ENCODE measurements at regions not wholly inside any gene's neighbourhood (a gene's known extent, or its start where the extent isn't known, plus 50 kb on each side); places are given as distances from the start of the nearest gene placed in this dataset.

DNA sequence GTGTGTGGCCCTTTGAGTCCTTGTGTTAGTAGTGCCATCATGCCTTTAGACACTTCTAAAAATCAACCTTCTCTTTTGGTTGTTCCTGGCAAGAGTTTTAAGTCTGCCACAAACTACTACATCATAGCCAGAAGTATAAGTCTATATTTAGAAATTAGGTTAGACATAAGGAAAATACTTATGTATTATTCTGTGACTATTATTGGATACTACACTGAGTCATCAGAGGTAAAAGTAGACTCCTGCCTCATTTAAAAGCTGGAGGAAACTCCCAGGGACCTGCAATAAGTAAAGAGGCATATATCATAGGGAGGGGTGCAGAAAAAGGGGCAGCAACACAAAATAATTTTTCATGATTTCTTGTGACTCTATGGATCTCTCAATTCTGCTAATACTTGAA, 99.4 kb upstream of the OSR1 start:
- peaks cover 0 to 10% of the 10 kb centered on the region in 2 donors for H3K9me3 ChIP-seq
- H3K4me1 ChIP-seq, result peaks cover 0 to 3% of the 10 kb centered on the region in 2 donors
- H3K36me3 ChIP-seq, result no peaks in the 10 kb centered on the region
- H3K4me3 ChIP-seq, result no peak overlapping the region
- intact Hi-C loops (cut with DNase I), result no loop called here
- no peaks in the 10 kb centered on the region for H3K27me3 ChIP-seq
- DNase-seq (ENCODE audit: low spot score in 2 of 2), result no peak
- H3K27ac ChIP-seq, result no peak overlapping the region
- TF ChIP-seq, protein P1, sequence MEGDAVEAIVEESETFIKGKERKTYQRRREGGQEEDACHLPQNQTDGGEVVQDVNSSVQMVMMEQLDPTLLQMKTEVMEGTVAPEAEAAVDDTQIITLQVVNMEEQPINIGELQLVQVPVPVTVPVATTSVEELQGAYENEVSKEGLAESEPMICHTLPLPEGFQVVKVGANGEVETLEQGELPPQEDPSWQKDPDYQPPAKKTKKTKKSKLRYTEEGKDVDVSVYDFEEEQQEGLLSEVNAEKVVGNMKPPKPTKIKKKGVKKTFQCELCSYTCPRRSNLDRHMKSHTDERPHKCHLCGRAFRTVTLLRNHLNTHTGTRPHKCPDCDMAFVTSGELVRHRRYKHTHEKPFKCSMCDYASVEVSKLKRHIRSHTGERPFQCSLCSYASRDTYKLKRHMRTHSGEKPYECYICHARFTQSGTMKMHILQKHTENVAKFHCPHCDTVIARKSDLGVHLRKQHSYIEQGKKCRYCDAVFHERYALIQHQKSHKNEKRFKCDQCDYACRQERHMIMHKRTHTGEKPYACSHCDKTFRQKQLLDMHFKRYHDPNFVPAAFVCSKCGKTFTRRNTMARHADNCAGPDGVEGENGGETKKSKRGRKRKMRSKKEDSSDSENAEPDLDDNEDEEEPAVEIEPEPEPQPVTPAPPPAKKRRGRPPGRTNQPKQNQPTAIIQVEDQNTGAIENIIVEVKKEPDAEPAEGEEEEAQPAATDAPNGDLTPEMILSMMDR (IDR thresholded peaks at IDR 0.05), result no peak

DNA sequence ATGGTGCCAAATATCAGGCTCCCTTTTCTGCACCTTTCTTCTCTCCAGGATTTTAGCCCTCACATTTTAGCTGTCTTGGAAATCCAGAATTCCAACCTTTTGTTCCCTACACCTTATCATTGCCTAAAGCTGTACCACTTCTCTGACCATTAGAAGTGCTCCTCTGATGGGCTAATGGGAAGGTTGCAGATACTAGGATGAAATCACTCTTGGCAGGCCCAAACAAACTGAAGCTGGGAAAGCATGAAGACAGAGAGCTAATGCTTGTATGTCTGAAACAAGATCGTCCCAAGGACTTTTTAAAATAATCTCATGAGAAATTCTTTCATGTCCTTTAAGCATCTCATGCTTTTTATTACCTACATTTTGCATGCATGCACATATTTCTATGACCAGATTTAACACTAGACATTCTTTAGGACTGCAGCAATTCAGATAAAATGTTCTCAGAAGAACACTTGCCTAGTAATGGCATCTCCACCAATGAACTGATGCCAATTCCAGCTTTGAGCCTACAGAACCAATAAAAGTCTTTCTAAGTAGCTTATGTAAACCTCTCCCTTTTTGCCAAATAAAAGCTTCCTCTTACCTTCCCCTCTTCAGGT, 98.4 kb upstream of the OSR1 start:
- TF ChIP-seq, protein P1 (IDR thresholded peaks at IDR 0.05), result no peak
- Histone ChIP-seq H3K36me3 (no peaks in the 10 kb centered on the region), H3K27me3 (no peaks in the 10 kb centered on the region), H3K27ac (no peak overlapping the region), H3K9me3 (peaks cover 0 to 10% of the 10 kb centered on the region in 2 donors), H3K4me3 (no peak overlapping the region), H3K4me1 (peaks cover 0 to 3% of the 10 kb centered on the region in 2 donors)
- DNase-seq (ENCODE audit: low spot score in 2 of 2), result no peak
- intact Hi-C loops (cut with DNase I), result no loop called here

DNA sequence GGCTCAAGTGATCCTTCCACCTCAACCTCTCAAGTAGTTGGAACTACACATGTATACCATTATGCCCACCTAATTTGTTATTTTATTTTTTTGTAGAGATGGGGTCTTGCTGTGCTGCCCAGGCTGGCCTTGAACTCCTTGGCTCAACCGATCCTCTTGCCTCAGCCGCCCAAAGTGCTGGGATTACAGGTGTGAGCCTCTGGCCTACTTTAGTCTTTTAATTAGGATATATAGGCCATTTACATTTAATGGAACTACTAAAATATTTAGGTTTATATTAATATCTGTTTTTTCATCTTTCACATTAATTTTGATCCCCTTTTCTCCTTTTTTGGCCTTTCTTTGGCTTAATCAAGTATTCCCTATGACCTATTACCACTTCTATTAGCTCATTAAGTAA, 95.7 kb upstream of the OSR1 start:
- Histone ChIP-seq H3K36me3 (no peaks in the 10 kb centered on the region), H3K9me3 (peaks cover 0 to 10% of the 10 kb centered on the region in 2 donors), H3K4me1 (peaks cover 0 to 3% of the 10 kb centered on the region in 2 donors), H3K27me3 (no peaks in the 10 kb centered on the region), H3K27ac (no peak overlapping the region), H3K4me3 (no peak overlapping the region)
- intact Hi-C loops (cut with DNase I), result no loop called here
- DNase-seq (ENCODE audit: low spot score in 2 of 2), result no peak
- TF ChIP-seq, protein P1 (IDR thresholded peaks at IDR 0.05), result no peak

DNA sequence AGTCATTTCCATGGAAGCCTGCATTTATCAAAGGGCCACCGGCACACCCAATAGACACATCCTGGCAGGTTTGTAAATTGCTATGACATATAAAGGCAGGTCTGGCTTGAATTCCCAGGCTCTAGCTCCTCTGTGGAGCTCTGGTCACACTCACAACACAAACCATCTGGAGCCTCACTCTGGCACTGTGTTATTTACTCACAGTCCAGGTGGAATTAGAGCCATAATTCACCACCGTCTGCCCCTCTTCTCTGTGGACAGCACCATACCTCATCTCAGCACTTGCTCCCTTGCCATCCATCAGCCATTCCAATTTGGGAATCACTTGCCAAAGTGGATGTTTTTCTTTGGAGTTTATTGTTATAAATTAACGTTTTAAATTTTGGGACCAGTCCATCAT, 84.3 kb upstream of the OSR1 start:
- Histone ChIP-seq H3K36me3 (no peaks in the 10 kb centered on the region), H3K4me3 (no peak overlapping the region), H3K9me3 (no peaks in the 10 kb centered on the region), H3K27ac (no peak overlapping the region), H3K4me1 (no peaks in the 10 kb centered on the region), H3K27me3 (no peaks in the 10 kb centered on the region)
- no peak for DNase-seq (ENCODE audit: low spot score in 2 of 2)
- intact Hi-C loops (cut with DNase I), result no loop called here
- TF ChIP-seq, protein P1 (IDR thresholded peaks at IDR 0.05), result no peak

DNA sequence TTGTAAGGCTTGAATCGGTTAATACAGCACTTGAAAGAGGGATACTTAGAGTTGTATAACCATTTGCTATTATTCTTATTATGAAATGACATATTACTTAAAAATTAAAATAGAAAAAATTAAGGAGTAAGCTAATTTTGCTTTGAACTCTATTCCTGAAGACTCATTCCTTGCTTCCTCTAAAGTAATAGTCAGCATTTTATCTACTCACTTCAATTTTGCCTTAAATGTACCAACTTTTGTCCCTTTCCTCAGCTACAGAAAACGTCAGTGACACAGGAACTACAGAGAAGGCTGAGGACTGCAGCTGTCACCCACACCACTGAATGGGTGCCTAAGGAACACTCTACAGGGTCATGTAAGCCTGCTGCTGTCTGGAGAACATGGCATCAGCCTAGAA, 80.7 kb upstream of the OSR1 start:
- Histone ChIP-seq H3K4me3 (no peak overlapping the region), H3K27me3 (no peaks in the 10 kb centered on the region), H3K27ac (no peak overlapping the region), H3K9me3 (no peaks in the 10 kb centered on the region), H3K4me1 (no peaks in the 10 kb centered on the region), H3K36me3 (no peaks in the 10 kb centered on the region)
- DNase-seq (ENCODE audit: low spot score in 2 of 2), result no peak
- TF ChIP-seq, protein P1 (IDR thresholded peaks at IDR 0.05), result no peak
- intact Hi-C loops (cut with DNase I), result no loop called here

DNA sequence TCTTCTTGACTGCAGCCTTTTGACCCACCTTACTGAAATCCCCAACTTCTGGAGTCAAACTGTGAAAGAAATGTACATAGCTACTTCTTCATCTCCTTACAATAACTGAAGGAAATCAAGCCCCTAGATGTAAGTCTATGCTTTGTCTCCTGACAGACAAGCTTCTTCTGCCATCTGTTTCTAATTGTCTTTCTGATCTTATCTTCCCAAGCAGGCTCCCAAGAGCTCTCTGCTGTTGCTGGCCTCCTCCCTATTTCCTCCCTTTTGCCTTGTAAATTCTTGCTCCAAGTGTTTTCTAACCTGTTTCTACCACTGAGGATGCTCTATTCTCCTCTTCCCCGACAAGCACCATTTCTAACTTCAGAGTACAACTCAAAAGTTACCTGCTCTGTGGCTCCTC, 77.4 kb upstream of the OSR1 start:
- Histone ChIP-seq H3K27ac (no peak overlapping the region), H3K4me1 (no peaks in the 10 kb centered on the region), H3K4me3 (no peak overlapping the region), H3K36me3 (no peaks in the 10 kb centered on the region), H3K9me3 (no peaks in the 10 kb centered on the region), H3K27me3 (no peaks in the 10 kb centered on the region)
- TF ChIP-seq, protein P1 (IDR thresholded peaks at IDR 0.05), result no peak
- DNase-seq (ENCODE audit: low spot score in 2 of 2), result no peak
- intact Hi-C loops (cut with DNase I), result no loop called here

Measured in ascending aorta (tissue), 2 donors.